ENCODE measurements at regions not wholly inside any gene's neighbourhood (a gene's known extent, or its start where the extent isn't known, plus 50 kb on each side); places are given as distances from the start of the nearest gene placed in this dataset.

DNA sequence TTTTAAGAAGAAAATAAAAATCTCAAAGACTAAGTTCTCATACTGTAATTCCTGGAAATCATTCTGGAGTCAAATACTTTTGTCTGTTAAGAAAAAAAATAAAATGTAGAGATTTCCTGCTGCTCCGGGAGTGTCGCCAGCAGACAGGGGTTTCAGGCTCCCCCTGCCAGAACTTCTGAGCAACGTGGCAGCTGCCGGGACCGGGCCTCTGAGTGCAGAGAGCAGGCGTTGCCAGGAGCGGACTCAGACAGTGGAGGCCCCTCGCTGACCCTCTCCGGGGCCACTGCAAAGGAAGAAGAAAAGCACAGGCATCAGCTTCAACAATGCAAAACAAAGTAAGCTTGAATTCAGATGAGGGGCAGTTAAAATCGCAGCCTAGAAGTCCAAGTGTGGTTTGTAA lies 95.5 kb downstream of the THBS2 start:
- TF ChIP-seq SUZ12 (IDR thresholded peaks at IDR 0.05; ENCODE audit: extremely low read depth, insufficient read depth, insufficient read length), result no peak
- TF ChIP-seq ZNF274 (IDR thresholded peaks at IDR 0.05; ENCODE audit: low read depth, low read length), result no peak
- TF ChIP-seq YY1 (IDR thresholded peaks at IDR 0.05; ENCODE audit: insufficient read depth, insufficient read length), result no peak
